Stomach (tissue), 8 donors: ENCODE measurements at regions not wholly inside any gene's neighbourhood (a gene's known extent, or its start where the extent isn't known, plus 50 kb on each side); places are given as distances from the start of the nearest gene placed in this dataset.
"Not testable (repeated sequence)": the region's sequence is repeated elsewhere in the genome, so short reads cannot be mapped to it uniquely, and the experiment has no call there.

Source experiments
- DNase-seq, 2 donors: peaks; one replicate each; pipeline versions ENCODE4 v3.0.0 to v3.0.0-alpha.2; 2013 to 2019
- H3K27ac ChIP-seq, 5 donors: fragments of 200-600 bp in 4 of 5; sonication (generic) in 4 of 5; one replicate each; pipeline ENCODE4 v1.5.1; 2013 to 2019; ENCODE audit warnings: mild to moderate bottlenecking in 1 of 5, moderate library complexity in 1 of 5
- H3K27me3 ChIP-seq, 3 donors: fragments of 200-600 bp; sonication (generic); one replicate each; pipeline ENCODE4 v1.5.1; 2017 to 2019; ENCODE audit warnings: mixed run types in 1 of 3
- H3K36me3 ChIP-seq, 4 donors: fragments of 200-600 bp; sonication (generic); 1 replicate in 3 of 4; 2 replicates in 1 of 4; pipeline ENCODE4 v1.5.1; 2016 to 2019
- H3K4me1 ChIP-seq, 4 donors: fragments of 200-600 bp; sonication (generic); one replicate each; pipeline ENCODE4 v1.5.1; 2016 to 2019
- H3K4me3 ChIP-seq, 4 donors: fragments of 200-600 bp; sonication (generic) in 3 of 4; one replicate each; pipeline ENCODE4 v1.5.1; 2016 to 2019; ENCODE audit warnings: mild to moderate bottlenecking in 1 of 4
- H3K9me3 ChIP-seq, 4 donors: fragments of 200-600 bp; sonication (generic); one replicate each; pipeline ENCODE4 v1.5.1; 2016 to 2019
- EP300 ChIP-seq: sonication (generic); formaldehyde crosslinking; IDR thresholded peaks from one replicate; pipeline ENCODE4 v1.6.1; 2017; ENCODE audit warnings: antibody characterized with exemption
- POLR2A ChIP-seq, 4 donors: fragments of 450-650 bp; IDR thresholded peaks; one replicate each; pipeline ENCODE4 v1.6.1; 2016; ENCODE audit warnings: antibody characterized with exemption in 4 of 4, control low read depth in 2 of 4, mild to moderate bottlenecking in 1 of 4, moderate library complexity in 1 of 4
- POLR2AphosphoS5 ChIP-seq, 3 donors: sonication (generic); formaldehyde crosslinking; IDR thresholded peaks; one replicate each; pipeline ENCODE4 v1.6.1; 2016; ENCODE audit warnings: antibody characterized with exemption in 3 of 3
- WGBS, 5 donors: extraction: QIAGEN DNeasy Blood & Tissue Kit in 3 of 5; methylation state at CpG; one replicate each; pipeline versions ENCODE4 v1.1.5 to v1.1.7; 2013 to 2018; 5-methylcytosine and 5-hydroxymethylcytosine counted together
- intact Hi-C: fragments of 100-400 bp; cut with DNase I; formaldehyde crosslinking; loops from one replicate; pipeline ENCODE4 v1.15.1; 2023; ENCODE audit warnings: low total_unique reads
- TF ChIP-seq, protein P1 (sequence below), 7 experiments: fragments of 450-650 bp in 4 of 7; fragments of 200-600 bp in 3 of 7; sonication (generic) in 3 of 7; IDR thresholded peaks; one replicate each; pipeline ENCODE4 v1.5.1; 2016 to 2019; ENCODE audit warnings: antibody characterized with exemption in 7 of 7, control low read depth in 2 of 7, mild to moderate bottlenecking in 1 of 7
- donor health status: healthy with polysubstance abuse.
- donor health status: Bipolar disorder and iron deficiency.
- donor health status: healthy.

DNA sequence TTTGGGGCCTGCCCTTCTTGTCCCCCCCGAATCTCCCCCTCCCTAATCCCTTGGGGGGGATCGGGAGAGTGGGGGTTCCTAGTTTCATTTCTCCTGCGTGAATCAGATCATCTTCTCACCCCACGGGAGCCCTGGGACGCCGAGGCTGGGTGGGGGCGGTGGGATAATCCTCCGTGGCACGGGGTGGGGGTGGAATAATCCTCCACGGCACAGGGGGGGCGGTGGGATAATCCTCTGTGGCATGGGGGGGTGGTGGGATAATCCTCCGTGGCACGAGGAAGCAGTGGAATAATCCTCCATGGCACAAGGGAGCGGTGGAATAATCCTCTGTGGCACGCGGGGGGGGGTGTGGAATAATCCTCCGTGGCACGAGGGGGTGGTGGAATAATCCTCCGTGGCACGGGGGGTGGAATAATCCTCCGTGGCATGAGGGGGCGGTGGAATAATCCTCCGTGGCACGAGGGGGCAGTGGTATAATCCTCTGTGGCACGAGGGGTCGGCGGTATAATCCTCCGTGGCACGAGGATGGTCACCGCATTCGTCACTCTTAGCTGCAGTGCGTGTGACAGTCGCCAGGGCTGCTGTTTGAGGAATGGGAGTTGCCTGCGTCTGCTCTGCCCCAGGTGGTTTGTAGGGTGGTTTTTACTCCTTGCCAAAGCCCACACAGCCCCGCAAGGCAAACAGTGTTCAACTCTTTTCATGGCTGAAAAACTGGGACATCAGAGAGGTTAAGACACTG is 156.9 kb downstream of the LAT start:
- TF ChIP-seq POLR2AphosphoS5 (IDR thresholded peaks at IDR 0.05) (no peak), EP300 (no peak), POLR2A (IDR thresholded peaks at IDR 0.05) (no peak)
- TF ChIP-seq, protein P1, sequence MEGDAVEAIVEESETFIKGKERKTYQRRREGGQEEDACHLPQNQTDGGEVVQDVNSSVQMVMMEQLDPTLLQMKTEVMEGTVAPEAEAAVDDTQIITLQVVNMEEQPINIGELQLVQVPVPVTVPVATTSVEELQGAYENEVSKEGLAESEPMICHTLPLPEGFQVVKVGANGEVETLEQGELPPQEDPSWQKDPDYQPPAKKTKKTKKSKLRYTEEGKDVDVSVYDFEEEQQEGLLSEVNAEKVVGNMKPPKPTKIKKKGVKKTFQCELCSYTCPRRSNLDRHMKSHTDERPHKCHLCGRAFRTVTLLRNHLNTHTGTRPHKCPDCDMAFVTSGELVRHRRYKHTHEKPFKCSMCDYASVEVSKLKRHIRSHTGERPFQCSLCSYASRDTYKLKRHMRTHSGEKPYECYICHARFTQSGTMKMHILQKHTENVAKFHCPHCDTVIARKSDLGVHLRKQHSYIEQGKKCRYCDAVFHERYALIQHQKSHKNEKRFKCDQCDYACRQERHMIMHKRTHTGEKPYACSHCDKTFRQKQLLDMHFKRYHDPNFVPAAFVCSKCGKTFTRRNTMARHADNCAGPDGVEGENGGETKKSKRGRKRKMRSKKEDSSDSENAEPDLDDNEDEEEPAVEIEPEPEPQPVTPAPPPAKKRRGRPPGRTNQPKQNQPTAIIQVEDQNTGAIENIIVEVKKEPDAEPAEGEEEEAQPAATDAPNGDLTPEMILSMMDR (IDR thresholded peaks at IDR 0.05): no peak
- H3K4me3 ChIP-seq: no peak overlapping the region
- H3K9me3 ChIP-seq: no peaks in the 10 kb centered on the region
- no peak for DNase-seq
- intact Hi-C loops: no loop called here
- H3K36me3 ChIP-seq: peaks cover 0 to 3% (median 0%) of the 10 kb centered on the region in 4 donors
- H3K27ac ChIP-seq: no peak overlapping the region
- no peaks in the 10 kb centered on the region for H3K4me1 ChIP-seq
- 83 to 92% (median 85%) methylated on average over 20 to 35 of the region's 35 CpGs for WGBS, 5 donors
- H3K27me3 ChIP-seq: no peaks in the 10 kb centered on the region

GRCh38 chr16:29141121-29141520 is 156.3 kb downstream of the LAT start:
- H3K27ac ChIP-seq, H3K4me3 ChIP-seq, DNase-seq, H3K4me1 ChIP-seq, intact Hi-C loops, H3K36me3 ChIP-seq, H3K9me3 ChIP-seq, H3K27me3 ChIP-seq: not testable (repeated sequence)
- 88 to 93% (median 91%) methylated on average over 10 to 12 of the region's 12 CpGs for WGBS, 5 donors

DNA sequence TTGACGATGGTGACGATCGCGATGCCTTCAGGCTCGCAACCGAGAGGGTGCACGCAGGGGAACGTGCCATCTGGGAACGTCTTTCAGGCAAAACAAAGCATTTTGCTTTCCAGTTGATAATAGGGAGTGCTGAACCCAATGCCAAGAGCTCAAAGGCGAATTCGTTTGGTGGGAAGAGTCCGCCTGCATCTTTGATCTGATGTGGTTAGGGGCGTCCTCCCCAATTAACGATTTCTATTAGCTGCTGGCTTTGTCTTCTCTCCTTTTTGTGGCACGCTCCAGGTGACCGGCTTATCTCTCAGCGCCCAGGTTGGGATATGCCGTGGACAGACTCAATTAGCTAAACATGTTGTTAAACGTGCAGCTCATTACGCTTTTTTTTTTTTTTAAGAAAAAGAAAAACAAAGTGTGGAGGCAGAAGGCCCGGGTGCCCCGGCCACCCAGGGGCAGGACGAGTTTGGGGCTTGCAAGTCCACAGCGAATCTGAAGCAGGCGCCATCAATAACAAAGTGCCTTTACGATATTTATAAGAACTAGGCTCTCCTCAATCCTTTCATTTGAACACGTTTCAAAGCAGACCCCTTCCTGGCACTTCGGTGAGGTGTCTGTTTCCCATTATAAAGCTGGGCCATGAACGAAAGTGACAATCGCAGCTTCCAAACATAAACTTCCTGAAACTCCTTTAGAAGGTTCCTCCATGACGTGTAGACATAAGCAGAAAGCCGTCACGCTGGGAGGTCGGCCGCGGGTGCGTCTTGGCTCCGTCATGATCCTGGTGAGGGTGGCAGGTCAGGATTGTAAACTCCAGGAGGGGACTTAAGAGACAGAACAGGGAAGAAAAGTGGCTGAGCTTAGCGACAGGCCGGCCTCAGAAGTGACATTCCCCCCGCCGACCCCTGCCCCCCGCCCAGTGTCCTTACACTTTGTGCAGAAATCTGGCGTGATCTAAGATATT is 155.3 kb downstream of the LAT start:
- H3K9me3 ChIP-seq, intact Hi-C loops, DNase-seq, H3K36me3 ChIP-seq, H3K4me1 ChIP-seq, H3K27ac ChIP-seq, H3K4me3 ChIP-seq, H3K27me3 ChIP-seq: not testable (repeated sequence)
- 71 to 87% (median 81%) methylated on average over 39 to 44 of the region's 44 CpGs for WGBS, 5 donors

GRCh38 chr16:29139261-29139802 is 154.5 kb downstream of the LAT start:
- Histone ChIP-seq H3K9me3 (no peaks in the 10 kb centered on the region), H3K36me3 (no peaks in the 10 kb centered on the region), H3K4me1 (no peaks in the 10 kb centered on the region), H3K27ac (no peak overlapping the region), H3K4me3 (no peak overlapping the region), H3K27me3 (no peaks in the 10 kb centered on the region)
- TF ChIP-seq POLR2A (IDR thresholded peaks at IDR 0.05): no peak
- TF ChIP-seq, protein P1 (IDR thresholded peaks at IDR 0.05): no peak
- 53 to 82% (median 67%) methylated on average over 9 to 17 of the region's 17 CpGs for WGBS, 5 donors
- DNase-seq: no peak
- intact Hi-C loops: no loop called here

GRCh38 chr16:29138698-29139097 is 153.8 kb downstream of the LAT start:
- H3K4me3 ChIP-seq, H3K9me3 ChIP-seq, H3K36me3 ChIP-seq, H3K27me3 ChIP-seq, intact Hi-C loops, DNase-seq, H3K4me1 ChIP-seq, H3K27ac ChIP-seq: not testable (repeated sequence)
- WGBS, 5 donors: 84 to 89% (median 87%) methylated on average over 11 of the region's 11 CpGs

DNA sequence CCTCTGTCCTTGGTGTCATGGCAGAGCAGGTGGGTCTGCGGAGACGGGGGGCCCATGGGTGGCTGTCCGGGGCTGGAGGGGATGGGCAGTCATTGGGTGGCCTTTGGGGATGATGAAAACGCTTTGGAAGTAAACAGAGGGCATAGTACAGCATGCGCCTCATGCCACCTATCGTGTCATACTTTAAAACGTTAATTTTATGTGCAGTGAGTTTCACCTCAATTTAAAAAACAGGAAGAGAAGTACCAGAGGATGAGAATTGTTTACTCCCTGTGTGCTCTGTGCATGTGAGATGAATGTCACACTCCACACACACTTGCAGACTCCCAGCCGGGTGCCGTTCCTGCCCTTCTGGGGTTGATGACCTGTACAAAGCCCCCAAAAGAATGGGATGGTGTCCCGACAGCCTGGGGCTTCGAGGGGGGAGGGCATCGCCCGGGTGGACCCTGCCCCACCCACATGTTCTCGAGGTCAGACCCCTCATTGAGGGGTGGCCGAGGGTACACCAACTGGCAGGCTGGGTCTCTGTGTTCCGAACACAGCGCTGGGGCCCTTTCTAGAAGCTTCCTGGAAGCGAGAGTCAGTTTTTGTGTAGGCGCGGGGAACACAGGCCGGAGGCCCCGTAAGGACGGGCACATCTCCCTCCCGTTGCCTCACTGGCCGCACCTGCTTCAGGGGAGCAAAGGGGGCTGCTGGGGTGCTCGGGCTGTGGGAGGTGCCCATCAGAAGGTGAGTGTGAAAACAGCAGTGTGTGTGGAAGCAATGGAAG is 153.2 kb downstream of the LAT start:
- WGBS, 5 donors: 79 to 91% (median 87%) methylated on average over 22 to 26 of the region's 26 CpGs
- H3K27ac ChIP-seq, H3K36me3 ChIP-seq, H3K9me3 ChIP-seq, H3K27me3 ChIP-seq, intact Hi-C loops, H3K4me3 ChIP-seq, DNase-seq, H3K4me1 ChIP-seq: not testable (repeated sequence)

DNA sequence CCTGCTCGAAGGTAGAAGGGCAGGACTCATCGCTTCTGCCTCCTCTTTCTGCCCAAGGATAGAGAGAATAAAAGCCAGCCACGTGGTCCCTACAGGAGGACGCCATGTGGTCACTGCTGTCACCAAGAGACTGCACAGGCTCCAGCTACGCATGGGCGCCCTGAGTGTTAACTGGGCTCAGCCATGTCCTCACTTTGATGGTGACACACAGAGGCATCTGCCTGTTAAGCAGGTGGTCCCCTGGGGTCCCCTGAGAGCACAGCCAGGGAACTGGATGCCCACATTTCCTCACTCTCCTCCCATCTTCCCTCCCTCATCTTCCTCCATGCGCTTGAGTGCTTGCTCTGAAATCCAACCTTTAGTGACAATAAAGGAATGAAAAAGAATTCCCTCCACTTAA is 152.6 kb downstream of the LAT start:
- H3K4me3 ChIP-seq, H3K9me3 ChIP-seq, H3K27ac ChIP-seq, DNase-seq, intact Hi-C loops, H3K27me3 ChIP-seq, H3K36me3 ChIP-seq, H3K4me1 ChIP-seq: not testable (repeated sequence)
- 76 to 83% (median 81%) methylated on average over 7 of the region's 7 CpGs for WGBS, 5 donors

DNA sequence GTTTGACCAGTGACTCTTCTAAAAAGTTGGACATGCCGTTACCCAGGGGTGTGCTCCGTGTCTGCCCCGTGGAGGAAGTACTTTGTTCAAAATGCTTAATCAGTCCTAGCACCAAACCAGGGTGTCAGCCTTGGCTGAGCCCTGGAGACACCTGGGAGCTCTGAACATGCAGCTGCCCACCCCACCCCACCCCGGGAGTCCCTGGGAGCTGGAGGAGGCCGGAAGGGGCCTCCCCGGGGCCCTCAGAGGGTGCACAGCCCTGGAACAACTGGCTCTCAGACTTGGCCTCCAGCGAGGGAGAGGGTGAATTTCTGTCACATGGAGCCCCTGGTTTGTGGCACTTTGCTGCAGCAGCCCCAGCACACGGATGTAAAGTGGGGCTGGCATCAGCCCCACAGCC is 152.1 kb downstream of the LAT start:
- H3K27ac ChIP-seq, H3K27me3 ChIP-seq, H3K4me1 ChIP-seq, H3K4me3 ChIP-seq, H3K9me3 ChIP-seq, H3K36me3 ChIP-seq, DNase-seq, intact Hi-C loops: not testable (repeated sequence)
- WGBS, 5 donors: 69 to 83% (median 73%) methylated on average over 6 to 8 of the region's 8 CpGs
